Body of pancreas (tissue), 4 donors: ENCODE measurements at regions not wholly inside any gene's neighbourhood (a gene's known extent, or its start where the extent isn't known, plus 50 kb on each side); places are given as distances from the start of the nearest gene placed in this dataset.

ENCODE experiments used
- ATAC-seq: fragments of 150-250 bp; one replicate; pipeline ENCODE4 v1.9.1; 2016
- DNase-seq, 4 donors: peaks; one replicate each; pipeline ENCODE4 v3.0.0-alpha.2; 2019
- H3K27ac ChIP-seq, 4 donors: fragments of 200-600 bp; sonication (generic); 1 replicate in 3 of 4; 2 replicates in 1 of 4; pipeline versions ENCODE4 v1.5.1 to v1.6.1; 2016 to 2019; ENCODE audit warnings: mild to moderate bottlenecking in 1 of 4, mixed read lengths in 1 of 4, moderate library complexity in 1 of 4
- H3K27me3 ChIP-seq, 2 donors: fragments of 200-600 bp; sonication (generic); one replicate each; pipeline ENCODE4 v1.6.0; 2016; ENCODE audit warnings: mild to moderate bottlenecking in 1 of 2
- H3K36me3 ChIP-seq, 2 donors: fragments of 200-600 bp; sonication (generic); replicated peaks in 1 of 2; 2 replicates each; pipeline ENCODE4 v1.5.1; 2016; ENCODE audit warnings: low read depth in 2 of 2; ENCODE audit not compliant: insufficient read depth in 1 of 2
- H3K4me1 ChIP-seq: fragments of 200-600 bp; sonication (generic); one replicate; pipeline ENCODE4 v1.6.0; 2016
- H3K4me3 ChIP-seq, 2 donors: fragments of 200-600 bp; sonication (generic); 1 replicate in 1 of 2; 2 replicates in 1 of 2; pipeline ENCODE4 v1.5.1; 2016 to 2019
- H3K9me3 ChIP-seq, 3 donors: fragments of 200-600 bp; sonication (generic); 1 replicate in 2 of 3; 2 replicates in 1 of 3; pipeline ENCODE4 v1.5.1; 2016
- CTCF ChIP-seq, 7 experiments: fragments of 450-650 bp in 4 of 7; fragments of 200-600 bp in 3 of 7; sonication (generic) in 3 of 7; IDR thresholded peaks; one replicate each; pipeline ENCODE4 v1.5.1; 2016 to 2019; ENCODE audit warnings: antibody characterized with exemption in 7 of 7
- POLR2A ChIP-seq, 3 donors: fragments of 450-650 bp; IDR thresholded peaks; one replicate each; pipeline ENCODE4 v1.6.1; 2016; ENCODE audit warnings: antibody characterized with exemption in 3 of 3, mild to moderate bottlenecking in 2 of 3
- WGBS, 2 donors: methylation state at CpG; one replicate each; pipeline ENCODE4 v1.1.5; 2017; 5-methylcytosine and 5-hydroxymethylcytosine counted together
- intact Hi-C: fragments of 100-400 bp; cut with DNase I; formaldehyde crosslinking; loops from one replicate; pipeline ENCODE4 v1.15.1; 2023

- no peaks in the 10 kb centered on the region for H3K36me3 ChIP-seq
- no peaks in the 10 kb centered on the region for H3K9me3 ChIP-seq
- WGBS, 2 donors, result 29 to 34% methylated on average over 1 to 3 of the region's 3 CpGs
- no peak overlapping the region for H3K4me3 ChIP-seq
- DNase-seq, result no peak
- ATAC-seq, result no peak
- no peak for TF ChIP-seq CTCF (IDR thresholded peaks at IDR 0.05)
- no peak for TF ChIP-seq POLR2A (IDR thresholded peaks at IDR 0.05)
- intact Hi-C loops, result no loop called here
- no peaks in the 10 kb centered on the region for H3K27me3 ChIP-seq
- no peaks in the 10 kb centered on the region for H3K4me1 ChIP-seq
- H3K27ac ChIP-seq, result no peak overlapping the region
Measured at GRCh38 chr11:110908401-110909105, 196.3 kb upstream of the ARHGAP20 start.

GRCh38 chr11:110907629-110908028, 195.4 kb upstream of the ARHGAP20 start:
- no peak for TF ChIP-seq POLR2A (IDR thresholded peaks at IDR 0.05)
- no peak for TF ChIP-seq CTCF (IDR thresholded peaks at IDR 0.05)
- Histone ChIP-seq H3K4me1 (no peaks in the 10 kb centered on the region), H3K27me3 (no peaks in the 10 kb centered on the region), H3K27ac (no peak overlapping the region), H3K36me3 (no peaks in the 10 kb centered on the region), H3K4me3 (no peak overlapping the region), H3K9me3 (no peaks in the 10 kb centered on the region)
- WGBS, 2 donors, result 33 to 63% methylated on average over 1 of the region's 1 CpG
- ATAC-seq (no peak), DNase-seq (no peak)
- intact Hi-C loops, result no loop called here

- DNase-seq (no peak), ATAC-seq (no peak)
- Histone ChIP-seq H3K9me3 (no peaks in the 10 kb centered on the region), H3K36me3 (no peaks in the 10 kb centered on the region), H3K27ac (no peak overlapping the region), H3K27me3 (no peaks in the 10 kb centered on the region), H3K4me1 (no peaks in the 10 kb centered on the region), H3K4me3 (no peak overlapping the region)
- TF ChIP-seq CTCF (IDR thresholded peaks at IDR 0.05) (no peak), POLR2A (IDR thresholded peaks at IDR 0.05) (no peak)
- WGBS, 2 donors, result 66 to 73% methylated on average over 5 of the region's 5 CpGs
- intact Hi-C loops, result no loop called here
Measured at GRCh38 chr11:110903830-110904229, 191.6 kb upstream of the ARHGAP20 start.

GRCh38 chr11:110903378-110903777, 191.1 kb upstream of the ARHGAP20 start:
- Histone ChIP-seq H3K27ac (no peak overlapping the region), H3K36me3 (no peaks in the 10 kb centered on the region), H3K27me3 (no peaks in the 10 kb centered on the region), H3K4me1 (no peaks in the 10 kb centered on the region), H3K9me3 (no peaks in the 10 kb centered on the region), H3K4me3 (no peak overlapping the region)
- TF ChIP-seq CTCF (IDR thresholded peaks at IDR 0.05) (no peak), POLR2A (IDR thresholded peaks at IDR 0.05) (no peak)
- intact Hi-C loops, result no loop called here
- DNase-seq, result no peak
- no peak for ATAC-seq
- WGBS, 2 donors, result 64 to 84% methylated on average over 3 of the region's 3 CpGs

GRCh38 chr11:110901441-110901840, 189.2 kb upstream of the ARHGAP20 start:
- ATAC-seq (no peak), DNase-seq (no peak)
- H3K27me3 ChIP-seq, result no peaks in the 10 kb centered on the region
- no peaks in the 10 kb centered on the region for H3K4me1 ChIP-seq
- intact Hi-C loops, result no loop called here
- 50 to 63% methylated on average over 3 of the region's 3 CpGs for WGBS, 2 donors
- H3K27ac ChIP-seq, result no peak overlapping the region
- no peak overlapping the region for H3K4me3 ChIP-seq
- no peak for TF ChIP-seq POLR2A (IDR thresholded peaks at IDR 0.05)
- no peak for TF ChIP-seq CTCF (IDR thresholded peaks at IDR 0.05)
- H3K9me3 ChIP-seq, result no peaks in the 10 kb centered on the region
- H3K36me3 ChIP-seq, result no peaks in the 10 kb centered on the region
